Progenitor cell of endocrine pancreas (in vitro differentiated cells): ENCODE measurements at regions not wholly inside any gene's neighbourhood (a gene's known extent, or its start where the extent isn't known, plus 50 kb on each side); places are given as distances from the start of the nearest gene placed in this dataset.

ENCODE experiments used
- DNase-seq: peaks from one replicate; pipeline ENCODE4 v3.0.0; 2021; ENCODE audit warnings: low spot score; ENCODE audit not compliant: unreplicated experiment
- H3K27ac Mint-ChIP-seq: 2 replicates; pipeline ENCODE4 v1.8.0; 2021; ENCODE audit warnings: mild to moderate bottlenecking, moderate library complexity, mixed read lengths
- H3K27me3 Mint-ChIP-seq: 2 replicates; pipeline ENCODE4 v1.8.0; 2021; ENCODE audit warnings: mixed read lengths
- H3K36me3 Mint-ChIP-seq: 2 replicates; pipeline ENCODE4 v1.8.0; 2022; ENCODE audit warnings: mixed read lengths; ENCODE audit not compliant: insufficient read depth
- H3K4me1 Mint-ChIP-seq: 2 replicates; pipeline ENCODE4 v1.8.0; 2021; ENCODE audit warnings: low read depth, mixed read lengths
- H3K4me3 Mint-ChIP-seq: 2 replicates; pipeline ENCODE4 v1.8.0; 2021; ENCODE audit warnings: low read depth, mild to moderate bottlenecking, moderate library complexity, mixed read lengths
- H3K9me3 Mint-ChIP-seq: 2 replicates; pipeline ENCODE4 v1.8.0; 2021; ENCODE audit warnings: low read depth, mixed read lengths
- TF ChIP-seq, protein P1 (sequence below): fragments of 200-600 bp; sonication (generic); IDR thresholded peaks from one replicate; pipeline ENCODE4 v1.5.0; 2021; ENCODE audit warnings: antibody characterized with exemption, mild to moderate bottlenecking; ENCODE audit not compliant: unreplicated experiment

DNA sequence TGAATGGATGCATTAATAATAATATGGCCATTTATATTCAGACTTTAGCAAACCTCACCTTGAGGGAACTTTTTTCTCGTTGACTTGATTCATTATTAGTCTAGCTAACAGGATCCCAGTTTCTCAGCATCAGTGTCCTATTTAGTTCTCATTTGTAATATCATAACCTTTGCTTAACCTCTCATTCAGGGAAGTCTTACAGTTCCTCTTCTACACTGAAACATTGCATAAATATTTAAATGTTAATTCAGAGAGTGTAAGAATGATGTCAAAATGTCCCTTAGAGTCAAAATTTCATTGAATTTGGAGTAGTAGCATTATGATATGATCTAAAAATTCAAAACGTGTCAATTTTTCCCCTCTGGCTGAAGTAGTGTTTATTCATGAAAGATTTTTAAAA is 650.1 kb downstream of the EFNA5 start:
- no peak overlapping the region for H3K27ac Mint-ChIP-seq
- no peak for DNase-seq
- H3K4me1 Mint-ChIP-seq, result no peaks in the 10 kb centered on the region
- no peaks in the 10 kb centered on the region for H3K27me3 Mint-ChIP-seq
- TF ChIP-seq, protein P1, sequence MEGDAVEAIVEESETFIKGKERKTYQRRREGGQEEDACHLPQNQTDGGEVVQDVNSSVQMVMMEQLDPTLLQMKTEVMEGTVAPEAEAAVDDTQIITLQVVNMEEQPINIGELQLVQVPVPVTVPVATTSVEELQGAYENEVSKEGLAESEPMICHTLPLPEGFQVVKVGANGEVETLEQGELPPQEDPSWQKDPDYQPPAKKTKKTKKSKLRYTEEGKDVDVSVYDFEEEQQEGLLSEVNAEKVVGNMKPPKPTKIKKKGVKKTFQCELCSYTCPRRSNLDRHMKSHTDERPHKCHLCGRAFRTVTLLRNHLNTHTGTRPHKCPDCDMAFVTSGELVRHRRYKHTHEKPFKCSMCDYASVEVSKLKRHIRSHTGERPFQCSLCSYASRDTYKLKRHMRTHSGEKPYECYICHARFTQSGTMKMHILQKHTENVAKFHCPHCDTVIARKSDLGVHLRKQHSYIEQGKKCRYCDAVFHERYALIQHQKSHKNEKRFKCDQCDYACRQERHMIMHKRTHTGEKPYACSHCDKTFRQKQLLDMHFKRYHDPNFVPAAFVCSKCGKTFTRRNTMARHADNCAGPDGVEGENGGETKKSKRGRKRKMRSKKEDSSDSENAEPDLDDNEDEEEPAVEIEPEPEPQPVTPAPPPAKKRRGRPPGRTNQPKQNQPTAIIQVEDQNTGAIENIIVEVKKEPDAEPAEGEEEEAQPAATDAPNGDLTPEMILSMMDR, result no peak
- no peaks in the 10 kb centered on the region for H3K36me3 Mint-ChIP-seq
- no peak overlapping the region for H3K4me3 Mint-ChIP-seq
- no peaks in the 10 kb centered on the region for H3K9me3 Mint-ChIP-seq

DNA sequence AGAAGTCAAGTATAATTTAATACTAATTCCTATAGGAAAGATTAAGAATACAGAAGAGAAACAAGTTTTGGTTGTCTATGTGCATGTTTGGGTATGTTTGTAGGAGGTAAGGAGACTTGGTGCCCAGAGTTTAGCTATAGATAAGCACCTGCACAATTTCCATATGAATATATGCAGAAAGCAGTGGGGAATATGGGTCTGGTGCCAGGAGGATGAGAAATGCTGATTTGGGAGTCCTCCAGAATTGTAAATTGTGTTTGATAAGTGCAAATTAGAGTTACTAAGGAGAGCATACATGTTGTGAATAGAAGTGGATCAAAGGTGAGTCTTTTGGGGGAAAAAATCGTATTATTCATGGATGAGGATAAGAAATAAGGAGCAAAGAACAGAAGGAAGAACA is 653.1 kb downstream of the EFNA5 start:
- no peaks in the 10 kb centered on the region for H3K36me3 Mint-ChIP-seq
- H3K27ac Mint-ChIP-seq, result no peak overlapping the region
- no peak overlapping the region for H3K4me3 Mint-ChIP-seq
- H3K9me3 Mint-ChIP-seq, result no peaks in the 10 kb centered on the region
- H3K4me1 Mint-ChIP-seq, result no peaks in the 10 kb centered on the region
- H3K27me3 Mint-ChIP-seq, result no peaks in the 10 kb centered on the region
- TF ChIP-seq, protein P1, result no peak
- no peak for DNase-seq

DNA sequence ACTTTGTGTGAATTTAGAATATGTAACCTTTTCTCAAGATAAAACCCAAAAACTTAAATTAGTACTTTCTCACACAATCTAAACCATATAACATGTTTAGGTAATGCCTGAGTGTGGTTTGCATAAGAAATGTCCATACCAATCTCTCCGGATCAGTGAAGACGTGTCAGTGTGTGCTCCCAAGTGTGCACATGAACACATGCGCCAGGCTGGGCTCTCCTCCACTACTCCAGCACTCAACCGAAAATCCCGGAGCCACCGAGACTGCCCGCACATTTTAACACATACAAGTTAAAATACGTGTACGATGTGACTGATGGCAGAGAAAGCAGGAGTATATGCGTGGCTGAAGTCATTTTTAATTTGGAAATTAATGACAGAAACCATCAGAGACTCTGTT is 658.4 kb downstream of the EFNA5 start:
- no peak for DNase-seq
- peaks cover 4% of the 10 kb centered on the region for H3K9me3 Mint-ChIP-seq
- H3K36me3 Mint-ChIP-seq, result no peaks in the 10 kb centered on the region
- H3K27ac Mint-ChIP-seq, result no peak overlapping the region
- no peaks in the 10 kb centered on the region for H3K27me3 Mint-ChIP-seq
- H3K4me3 Mint-ChIP-seq, result no peak overlapping the region
- TF ChIP-seq, protein P1, result no peak
- peaks cover 3% of the 10 kb centered on the region for H3K4me1 Mint-ChIP-seq

DNA sequence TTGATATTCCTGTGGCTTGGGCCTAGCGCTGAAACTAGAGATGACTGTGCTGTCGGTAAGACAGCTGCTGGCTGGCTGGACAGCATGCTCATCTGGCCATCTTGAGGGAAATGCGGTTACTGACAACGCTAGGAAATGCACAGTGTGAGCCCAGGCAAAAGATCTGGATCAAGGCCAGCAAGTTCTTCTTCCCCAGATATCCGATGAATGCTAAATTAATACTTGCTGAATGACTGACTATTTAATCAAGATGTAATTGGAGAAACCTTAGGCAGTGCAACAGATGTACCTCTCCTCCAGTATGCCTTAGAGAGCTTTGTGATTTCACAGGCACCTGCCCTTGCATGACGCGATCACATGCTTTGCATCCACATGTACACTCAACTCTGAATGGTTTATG is 659.1 kb downstream of the EFNA5 start:
- Mint-ChIP-seq H3K4me1 (peaks cover 3% of the 10 kb centered on the region), H3K36me3 (no peaks in the 10 kb centered on the region), H3K4me3 (no peak overlapping the region), H3K27me3 (no peaks in the 10 kb centered on the region), H3K9me3 (peaks cover 4% of the 10 kb centered on the region), H3K27ac (no peak overlapping the region)
- no peak for DNase-seq
- TF ChIP-seq, protein P1, result no peak

DNA sequence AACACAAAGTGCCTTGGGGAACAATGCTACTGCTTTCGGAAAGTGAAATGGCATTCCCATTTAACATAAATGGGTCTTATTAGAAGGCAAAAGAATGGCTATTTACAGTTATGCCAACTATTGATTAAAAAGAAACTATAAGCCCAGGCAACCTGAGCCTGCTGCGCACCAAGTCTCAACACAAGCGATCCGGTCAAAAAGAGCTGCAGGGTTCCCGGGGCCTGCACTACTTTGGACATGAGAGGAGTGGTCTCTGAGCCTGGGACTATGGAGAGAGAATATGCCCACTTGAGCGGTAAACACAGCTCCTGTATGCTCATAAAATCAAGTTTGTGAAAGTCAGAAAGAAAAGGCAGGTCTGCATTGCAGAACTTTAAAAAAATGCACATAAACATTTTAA is 660.7 kb downstream of the EFNA5 start:
- Mint-ChIP-seq H3K27me3 (no peaks in the 10 kb centered on the region), H3K9me3 (peaks cover 4% of the 10 kb centered on the region), H3K36me3 (no peaks in the 10 kb centered on the region), H3K27ac (no peak overlapping the region), H3K4me3 (no peak overlapping the region), H3K4me1 (peaks cover 3% of the 10 kb centered on the region)
- TF ChIP-seq, protein P1, result no peak
- DNase-seq, result no peak

DNA sequence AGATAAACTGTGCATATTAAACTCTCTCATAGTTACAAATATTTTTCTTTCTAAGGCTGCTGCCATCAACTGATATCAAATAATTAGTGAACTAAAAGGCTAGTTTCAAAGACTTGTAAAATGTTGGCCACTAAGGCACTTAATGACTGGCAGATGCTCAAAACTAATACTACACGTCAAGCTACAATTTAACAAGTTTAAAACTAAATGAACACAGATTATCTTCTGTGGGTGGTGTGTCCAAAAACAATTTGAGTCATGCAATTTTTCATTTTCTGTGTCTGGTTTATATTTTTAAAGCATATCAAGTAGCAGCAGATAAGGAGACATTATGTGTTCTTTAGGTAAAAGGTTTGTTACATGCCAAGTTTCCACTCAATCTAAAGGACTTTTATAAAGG is 665.1 kb downstream of the EFNA5 start:
- H3K4me3 Mint-ChIP-seq, result no peak overlapping the region
- peaks cover under 1% of the 10 kb centered on the region for H3K9me3 Mint-ChIP-seq
- no peaks in the 10 kb centered on the region for H3K27me3 Mint-ChIP-seq
- TF ChIP-seq, protein P1, result no peak
- H3K4me1 Mint-ChIP-seq, result peaks cover 3% of the 10 kb centered on the region
- H3K36me3 Mint-ChIP-seq, result no peaks in the 10 kb centered on the region
- H3K27ac Mint-ChIP-seq, result no peak overlapping the region
- no peak for DNase-seq
